ENCODE measurements at regions not wholly inside any gene's neighbourhood (a gene's known extent, or its start where the extent isn't known, plus 50 kb on each side); places are given as distances from the start of the nearest gene placed in this dataset.

- Histone ChIP-seq H3K4me2 (ENCODE audit: control insufficient read depth, insufficient read depth) (no peak overlapping the region), H3K4me3 (no peak overlapping the region), H3K27me3 (replicated peaks in 1 of 2; ENCODE audit: control insufficient read depth in 2 of 2, insufficient read depth in 2 of 2, low read length in 1 of 2) (no peaks in the 10 kb centered on the region), H2AFZ (ENCODE audit: control insufficient read depth, low read depth, low read length) (no peak overlapping the region), H3K9me3 (replicated peaks; ENCODE audit: control insufficient read depth, insufficient read depth, low read length) (no peaks in the 10 kb centered on the region), H4K20me1 (ENCODE audit: control insufficient read depth, insufficient read depth) (no peaks in the 10 kb centered on the region), H3K79me2 (ENCODE audit: control insufficient read depth, insufficient read depth, low read length) (no peaks in the 10 kb centered on the region), H3K9ac (ENCODE audit: control insufficient read depth, insufficient read depth, low read length) (no peak overlapping the region), H3K36me3 (ENCODE audit: control insufficient read depth in 2 of 2, insufficient read depth in 2 of 2, low read length in 1 of 2) (no peaks in the 10 kb centered on the region), H3K4me1 (ENCODE audit: control insufficient read depth, insufficient read depth, low read length) (no peaks in the 10 kb centered on the region), H3K27ac (ENCODE audit: control insufficient read depth, insufficient read depth) (no peak overlapping the region)
- FAIRE-seq (no peak), DNase-seq (ENCODE audit: low read depth, low spot score) (no peak), ATAC-seq (no peak)
- ChIA-PET POLR2A (no interaction called here), CTCF (no interaction called here), SMC1A (ENCODE audit: uncharacterized antibody, unreplicated experiment) (no interaction called here), RAD21 (ENCODE audit: unreplicated experiment) (no interaction called here)
- BruUV-seq (replicated peaks) = no TSS peak
- intact Hi-C loops (cut with micrococcal nuclease; ENCODE audit: unreplicated experiment) = no loop called here
- TF ChIP-seq STAT1 (conservative IDR thresholded peaks at IDR 0.05) (no peak), USF1 (IDR thresholded peaks at IDR 0.05; ENCODE audit: borderline replicate concordance, extremely low read length, insufficient read depth, low read depth, low read length) (no peak), IKZF1 (conservative IDR thresholded peaks at IDR 0.05) (no peak), ZBTB33 (IDR thresholded peaks at IDR 0.05) (no peak), MEF2A (IDR thresholded peaks at IDR 0.05; ENCODE audit: insufficient read depth, low read depth, low read length) (no peak), NR2F1 (conservative IDR thresholded peaks at IDR 0.05) (no peak)
- in situ Hi-C loops (cut with MboI) = no loop called here
- 53% methylated on average over 1 of the region's 1 CpG for WGBS (ENCODE audit: insufficient coverage, insufficient replicate concordance, low lambda C conversion rate, missing lambda C conversion rate)
These were observed 76.6 kb upstream of the PCDH9 start for GRCh38 chr13:67306742-67307141.
